ENCODE measurements at regions not wholly inside any gene's neighbourhood (a gene's known extent, or its start where the extent isn't known, plus 50 kb on each side); places are given as distances from the start of the nearest gene placed in this dataset.

DNA sequence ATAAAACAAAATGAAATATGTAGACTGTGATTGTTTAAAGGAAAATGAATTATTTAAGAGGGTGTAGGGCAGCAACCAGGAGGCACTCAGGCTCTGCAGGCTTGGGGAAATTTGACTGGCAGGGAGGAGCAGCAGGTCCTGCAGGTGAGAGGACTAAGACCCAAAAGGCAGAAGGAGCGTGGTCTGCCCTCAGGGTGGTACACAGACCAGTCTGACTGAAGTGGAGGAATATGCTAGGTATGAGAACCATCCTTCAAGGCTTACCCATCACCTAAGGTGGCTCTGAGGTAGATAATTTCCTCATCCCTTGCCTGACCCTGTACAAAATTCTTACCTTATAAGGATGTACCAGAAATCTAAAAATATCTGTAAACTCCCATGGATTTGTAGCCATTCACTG is 261.3 kb upstream of the RASGEF1B start:
- TF ChIP-seq, protein P1, sequence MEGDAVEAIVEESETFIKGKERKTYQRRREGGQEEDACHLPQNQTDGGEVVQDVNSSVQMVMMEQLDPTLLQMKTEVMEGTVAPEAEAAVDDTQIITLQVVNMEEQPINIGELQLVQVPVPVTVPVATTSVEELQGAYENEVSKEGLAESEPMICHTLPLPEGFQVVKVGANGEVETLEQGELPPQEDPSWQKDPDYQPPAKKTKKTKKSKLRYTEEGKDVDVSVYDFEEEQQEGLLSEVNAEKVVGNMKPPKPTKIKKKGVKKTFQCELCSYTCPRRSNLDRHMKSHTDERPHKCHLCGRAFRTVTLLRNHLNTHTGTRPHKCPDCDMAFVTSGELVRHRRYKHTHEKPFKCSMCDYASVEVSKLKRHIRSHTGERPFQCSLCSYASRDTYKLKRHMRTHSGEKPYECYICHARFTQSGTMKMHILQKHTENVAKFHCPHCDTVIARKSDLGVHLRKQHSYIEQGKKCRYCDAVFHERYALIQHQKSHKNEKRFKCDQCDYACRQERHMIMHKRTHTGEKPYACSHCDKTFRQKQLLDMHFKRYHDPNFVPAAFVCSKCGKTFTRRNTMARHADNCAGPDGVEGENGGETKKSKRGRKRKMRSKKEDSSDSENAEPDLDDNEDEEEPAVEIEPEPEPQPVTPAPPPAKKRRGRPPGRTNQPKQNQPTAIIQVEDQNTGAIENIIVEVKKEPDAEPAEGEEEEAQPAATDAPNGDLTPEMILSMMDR (IDR thresholded peaks at IDR 0.05): no peak
- no peak for TF ChIP-seq POLR2A (IDR thresholded peaks at IDR 0.05)

All from esophagus squamous epithelium (tissue), 4 donors.